ENCODE measurements at regions not wholly inside any gene's neighbourhood (a gene's known extent, or its start where the extent isn't known, plus 50 kb on each side); places are given as distances from the start of the nearest gene placed in this dataset.

- DNase-seq (ENCODE audit: low read depth in 4 of 6, low spot score in 6 of 6): no peak
- no peaks in the 10 kb centered on the region for H3K27me3 ChIP-seq (ENCODE audit: control insufficient read depth, insufficient read depth, low read length)
- WGBS (ENCODE audit: insufficient coverage): 96% methylated on average over 11 of the region's 13 CpGs
Observed at GRCh38 chr7:155869784-155870076, 57.5 kb upstream of the SHH start.

DNA sequence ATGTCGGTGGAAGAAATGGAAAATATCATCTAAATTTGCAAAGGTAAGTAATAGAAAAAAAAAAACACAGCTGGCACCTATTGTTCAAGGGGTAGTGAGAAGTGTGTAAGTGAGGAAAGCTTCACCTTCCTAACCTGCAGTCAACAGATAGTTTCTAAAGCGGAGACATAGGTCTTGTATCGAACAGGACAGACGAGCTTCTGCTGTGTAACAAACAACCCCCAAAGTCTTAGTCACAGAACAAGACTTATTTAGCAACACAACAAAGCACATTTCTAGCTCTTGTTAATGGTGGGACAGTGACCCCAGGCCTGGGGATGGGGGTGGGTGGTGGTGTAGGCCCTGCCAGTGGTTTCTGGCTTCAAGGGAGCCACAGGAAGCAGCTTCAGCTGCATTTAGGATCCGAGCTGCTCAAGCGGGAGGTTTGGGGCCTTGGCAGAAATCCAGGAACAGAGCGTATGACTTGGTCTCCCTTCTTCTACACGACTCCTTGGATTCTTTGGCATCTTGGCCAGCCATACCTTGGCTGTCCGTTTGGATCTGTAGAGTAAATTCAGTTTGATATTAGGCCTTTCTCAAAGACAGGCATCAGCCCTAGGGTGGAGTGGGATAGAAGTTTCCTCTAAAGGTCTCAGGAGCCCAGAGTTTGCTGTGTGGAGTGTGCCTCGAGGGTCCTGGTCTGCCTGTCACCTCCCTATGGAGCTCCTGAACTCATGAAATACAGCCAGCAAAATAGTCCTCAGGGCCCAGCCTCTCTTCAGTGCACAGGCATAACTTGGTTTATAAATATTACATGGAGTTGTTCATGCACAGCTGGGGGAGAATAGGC lies 56.9 kb upstream of the SHH start:
- Histone ChIP-seq H3K4me3 (ENCODE audit: low read depth, low read length) (no peak overlapping the region), H3K27me3 (ENCODE audit: control insufficient read depth, insufficient read depth, low read length) (no peaks in the 10 kb centered on the region), H3K4me1 (ENCODE audit: control insufficient read depth, insufficient read depth, low read length) (peaks cover 6% of the 10 kb centered on the region), H3K36me3 (ENCODE audit: control insufficient read depth, insufficient read depth, low read length) (no peaks in the 10 kb centered on the region), H3K9me3 (ENCODE audit: control insufficient read depth, insufficient read depth, low read length) (no peaks in the 10 kb centered on the region), H3K27ac (ENCODE audit: low read depth, low read length) (no peak overlapping the region)
- DNase-seq (ENCODE audit: low read depth in 4 of 6, low spot score in 6 of 6): no peak
- 91% methylated on average over 5 of the region's 10 CpGs for WGBS (ENCODE audit: insufficient coverage)

More at GRCh38 chr7:155869784-155870076, 57.5 kb upstream of the SHH start:
- Histone ChIP-seq H3K36me3 (ENCODE audit: control insufficient read depth, insufficient read depth, low read length) (no peaks in the 10 kb centered on the region), H3K4me3 (ENCODE audit: low read depth, low read length) (no peak overlapping the region), H3K9me3 (ENCODE audit: control insufficient read depth, insufficient read depth, low read length) (no peaks in the 10 kb centered on the region), H3K27ac (ENCODE audit: low read depth, low read length) (no peak overlapping the region), H3K4me1 (ENCODE audit: control insufficient read depth, insufficient read depth, low read length) (peaks cover 6% of the 10 kb centered on the region)

DNA sequence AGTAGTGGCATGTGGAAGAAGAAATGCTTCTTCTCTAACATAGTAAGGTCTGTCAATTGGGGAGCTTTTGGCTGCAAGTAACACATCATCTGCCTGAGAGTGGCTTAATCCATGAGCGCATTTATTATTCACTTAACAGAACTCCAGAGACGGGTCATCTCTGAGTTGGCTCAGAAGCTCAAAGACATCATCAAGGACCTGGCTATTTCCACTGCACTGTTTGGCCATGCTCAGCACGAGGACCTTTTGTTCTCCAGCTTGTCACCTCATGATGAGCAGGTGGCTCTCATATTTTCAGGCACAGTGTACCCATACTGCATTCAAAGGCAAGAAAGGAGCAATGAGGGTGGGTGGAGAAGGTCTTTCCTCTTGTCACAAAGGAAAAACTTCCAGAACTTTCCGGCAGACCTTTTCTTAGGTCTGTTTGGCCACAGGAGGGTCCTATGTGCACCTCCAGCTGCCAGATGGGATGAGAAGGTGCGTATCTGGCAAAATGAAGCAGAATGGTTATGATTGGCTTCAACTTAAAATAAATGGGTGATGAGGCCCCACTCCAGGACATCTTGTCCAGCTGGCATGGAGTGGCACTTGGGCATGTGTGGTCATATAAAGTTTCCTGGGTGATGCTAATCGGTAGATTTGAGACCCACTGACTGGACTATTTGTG lies 55.6 kb upstream of the SHH start:
- Histone ChIP-seq H3K36me3 (ENCODE audit: control insufficient read depth, insufficient read depth, low read length) (no peaks in the 10 kb centered on the region), H3K4me3 (ENCODE audit: low read depth, low read length) (no peak overlapping the region), H3K4me1 (ENCODE audit: control insufficient read depth, insufficient read depth, low read length) (peaks cover 11% of the 10 kb centered on the region), H3K9me3 (ENCODE audit: control insufficient read depth, insufficient read depth, low read length) (no peaks in the 10 kb centered on the region), H3K27ac (ENCODE audit: low read depth, low read length) (no peak overlapping the region), H3K27me3 (ENCODE audit: control insufficient read depth, insufficient read depth, low read length) (no peaks in the 10 kb centered on the region)
- no peak for DNase-seq (ENCODE audit: low read depth in 4 of 6, low spot score in 6 of 6)
- WGBS (ENCODE audit: insufficient coverage): 91% methylated on average over 6 of the region's 6 CpGs

GRCh38 chr7:155867280-155867679 lies 55.0 kb upstream of the SHH start:
- Histone ChIP-seq H3K27me3 (ENCODE audit: control insufficient read depth, insufficient read depth, low read length) (no peaks in the 10 kb centered on the region), H3K27ac (ENCODE audit: low read depth, low read length) (no peak overlapping the region), H3K9me3 (ENCODE audit: control insufficient read depth, insufficient read depth, low read length) (no peaks in the 10 kb centered on the region), H3K4me3 (ENCODE audit: low read depth, low read length) (no peak overlapping the region), H3K36me3 (ENCODE audit: control insufficient read depth, insufficient read depth, low read length) (no peaks in the 10 kb centered on the region), H3K4me1 (ENCODE audit: control insufficient read depth, insufficient read depth, low read length) (peaks cover 11% of the 10 kb centered on the region)
- DNase-seq (ENCODE audit: low read depth in 4 of 6, low spot score in 6 of 6): no peak
- 76% methylated on average over 3 of the region's 3 CpGs for WGBS (ENCODE audit: insufficient coverage)

DNA sequence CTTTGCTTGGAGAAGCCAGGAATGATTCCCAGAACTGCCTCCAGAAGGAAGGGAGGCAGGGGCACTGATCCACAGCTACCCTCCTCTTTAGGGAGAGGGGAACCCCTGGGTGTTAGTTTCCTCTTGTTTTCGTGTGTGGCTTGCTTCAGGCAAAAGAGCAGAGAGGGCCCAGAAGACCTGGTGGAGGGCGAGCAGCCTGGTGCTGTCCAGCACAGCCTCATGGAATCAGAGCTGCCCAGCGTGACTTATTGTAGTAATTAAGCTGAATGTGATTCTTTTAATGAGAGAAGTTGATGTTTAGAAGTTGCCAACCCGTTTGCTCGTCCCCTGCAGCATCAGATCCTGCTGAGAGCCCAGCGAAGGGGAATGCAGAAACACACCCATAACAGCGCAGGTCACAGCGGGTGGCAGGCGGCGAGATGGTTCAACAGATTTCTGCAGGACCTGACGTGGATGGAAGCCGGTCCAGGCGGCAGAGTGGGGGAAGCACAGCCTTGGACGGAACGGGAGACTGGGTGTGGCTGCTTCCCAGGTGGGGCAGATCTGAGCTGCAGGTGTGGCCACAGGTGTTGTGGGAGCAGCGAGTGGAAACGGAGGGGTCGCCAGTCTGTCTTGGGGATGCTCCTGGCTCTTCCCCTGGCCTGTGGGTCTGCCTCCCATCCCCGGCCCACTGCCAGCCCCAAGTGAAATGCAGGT lies 53.7 kb upstream of the SHH start:
- Histone ChIP-seq H3K27me3 (ENCODE audit: control insufficient read depth, insufficient read depth, low read length) (no peaks in the 10 kb centered on the region), H3K9me3 (ENCODE audit: control insufficient read depth, insufficient read depth, low read length) (no peaks in the 10 kb centered on the region), H3K4me3 (ENCODE audit: low read depth, low read length) (no peak overlapping the region), H3K4me1 (ENCODE audit: control insufficient read depth, insufficient read depth, low read length) (peaks cover 16% of the 10 kb centered on the region), H3K36me3 (ENCODE audit: control insufficient read depth, insufficient read depth, low read length) (no peaks in the 10 kb centered on the region), H3K27ac (ENCODE audit: low read depth, low read length) (no peak overlapping the region)
- WGBS (ENCODE audit: insufficient coverage): 57% methylated on average over 18 of the region's 19 CpGs
- peak in 1 of 6 donors; percentile 32 for DNase-seq (ENCODE audit: low read depth in 4 of 6, low spot score in 6 of 6)

GRCh38 chr7:155864991-155865690 lies 52.9 kb upstream of the SHH start:
- Histone ChIP-seq H3K9me3 (ENCODE audit: control insufficient read depth, insufficient read depth, low read length) (no peaks in the 10 kb centered on the region), H3K4me1 (ENCODE audit: control insufficient read depth, insufficient read depth, low read length) (peaks cover 21% of the 10 kb centered on the region), H3K4me3 (ENCODE audit: low read depth, low read length) (no peak overlapping the region), H3K27ac (ENCODE audit: low read depth, low read length) (no peak overlapping the region), H3K36me3 (ENCODE audit: control insufficient read depth, insufficient read depth, low read length) (no peaks in the 10 kb centered on the region), H3K27me3 (ENCODE audit: control insufficient read depth, insufficient read depth, low read length) (no peaks in the 10 kb centered on the region)
- no peak for DNase-seq (ENCODE audit: low read depth in 4 of 6, low spot score in 6 of 6)
- WGBS (ENCODE audit: insufficient coverage): 86% methylated on average over 11 of the region's 11 CpGs

- 94% methylated on average over 7 of the region's 10 CpGs for WGBS (ENCODE audit: insufficient coverage)
- Histone ChIP-seq H3K36me3 (ENCODE audit: control insufficient read depth, insufficient read depth, low read length) (no peaks in the 10 kb centered on the region), H3K27me3 (ENCODE audit: control insufficient read depth, insufficient read depth, low read length) (no peaks in the 10 kb centered on the region), H3K27ac (ENCODE audit: low read depth, low read length) (no peak overlapping the region), H3K4me1 (ENCODE audit: control insufficient read depth, insufficient read depth, low read length) (peaks cover 21% of the 10 kb centered on the region), H3K9me3 (ENCODE audit: control insufficient read depth, insufficient read depth, low read length) (no peaks in the 10 kb centered on the region), H3K4me3 (ENCODE audit: low read depth, low read length) (no peak overlapping the region)
- no peak for DNase-seq (ENCODE audit: low read depth in 4 of 6, low spot score in 6 of 6)
Observed at GRCh38 chr7:155864271-155864985, 52.2 kb upstream of the SHH start.

- Histone ChIP-seq H3K27me3 (ENCODE audit: control insufficient read depth, insufficient read depth, low read length) (no peaks in the 10 kb centered on the region), H3K4me1 (ENCODE audit: control insufficient read depth, insufficient read depth, low read length) (peaks cover 21% of the 10 kb centered on the region), H3K4me3 (ENCODE audit: low read depth, low read length) (no peak overlapping the region), H3K9me3 (ENCODE audit: control insufficient read depth, insufficient read depth, low read length) (no peaks in the 10 kb centered on the region), H3K27ac (ENCODE audit: low read depth, low read length) (no peak overlapping the region), H3K36me3 (ENCODE audit: control insufficient read depth, insufficient read depth, low read length) (no peaks in the 10 kb centered on the region)
- no peak for DNase-seq (ENCODE audit: low read depth in 4 of 6, low spot score in 6 of 6)
- 94% methylated on average over 11 of the region's 11 CpGs for WGBS (ENCODE audit: insufficient coverage)
Observed at GRCh38 chr7:155863721-155864151, 51.5 kb upstream of the SHH start.

Measured in spinal cord (tissue), 9 donors.